H9 (cell line): ENCODE measurements at regions not wholly inside any gene's neighbourhood (a gene's known extent, or its start where the extent isn't known, plus 50 kb on each side); places are given as distances from the start of the nearest gene placed in this dataset.

Source experiments
- DNase-seq: peaks from one replicate; pipeline ENCODE4 v3.0.0-alpha.2; 2017
- H2AFZ ChIP-seq: one replicate; pipeline ENCODE4 v1.6.1; 2013; ENCODE audit warnings: mild to moderate bottlenecking, low read length, control low read depth, moderate library complexity
- H2AK5ac ChIP-seq: 2 replicates; pipeline ENCODE4 v1.6.1; 2013; ENCODE audit warnings: low read length, control low read depth, mixed read lengths; ENCODE audit not compliant: insufficient read length
- H2BK120ac ChIP-seq: one replicate; pipeline ENCODE4 v1.6.1; 2013; ENCODE audit warnings: low read depth, mild to moderate bottlenecking, low read length, control low read depth, inconsistent platforms; ENCODE audit not compliant: poor library complexity, severe bottlenecking
- H2BK12ac ChIP-seq: 2 replicates; pipeline ENCODE4 v1.6.1; 2013; ENCODE audit warnings: low read length, control low read depth, mixed read lengths, low read depth; ENCODE audit not compliant: insufficient read length
- H2BK15ac ChIP-seq: 2 replicates; pipeline ENCODE4 v1.6.1; 2013; ENCODE audit warnings: low read depth, low read length, control low read depth
- H2BK20ac ChIP-seq: one replicate; pipeline ENCODE4 v1.6.1; 2013; ENCODE audit warnings: low read depth, mild to moderate bottlenecking, low read length, control low read depth, inconsistent platforms; ENCODE audit not compliant: poor library complexity, severe bottlenecking
- H2BK5ac ChIP-seq: 2 replicates; pipeline ENCODE4 v1.6.1; 2013; ENCODE audit warnings: low read length, control low read depth, mixed read lengths; ENCODE audit not compliant: insufficient read length
- H3K14ac ChIP-seq: 2 replicates; pipeline ENCODE4 v1.6.1; 2013; ENCODE audit warnings: low read length, control low read depth; ENCODE audit not compliant: insufficient read depth
- H3K18ac ChIP-seq: 2 replicates; pipeline ENCODE4 v1.6.1; 2013; ENCODE audit warnings: low read depth, mild to moderate bottlenecking, mixed read lengths, low read length, control low read depth; ENCODE audit not compliant: insufficient read length
- H3K23ac ChIP-seq: 2 replicates; pipeline ENCODE4 v1.6.1; 2013; ENCODE audit warnings: low read length, control low read depth, mixed read lengths, low read depth; ENCODE audit not compliant: insufficient read length
- H3K23me2 ChIP-seq: 2 replicates; pipeline ENCODE4 v1.6.1; 2013; ENCODE audit warnings: low read depth, mild to moderate bottlenecking, mixed read lengths, low read length, control low read depth; ENCODE audit not compliant: insufficient read length, poor library complexity, severe bottlenecking
- H3K27ac ChIP-seq: 2 replicates; pipeline ENCODE4 v1.5.1; 2013; ENCODE audit warnings: low read length, control low read depth, mixed read lengths, low read depth; ENCODE audit not compliant: insufficient read length
- H3K27me3 ChIP-seq: 2 replicates; pipeline ENCODE4 v1.6.1; 2013; ENCODE audit warnings: low read length, control low read depth, inconsistent platforms; ENCODE audit not compliant: insufficient read depth
- H3K4ac ChIP-seq: 2 replicates; pipeline ENCODE4 v1.6.1; 2013; ENCODE audit warnings: low read depth, mild to moderate bottlenecking, control low read depth, inconsistent platforms, low read length, moderate library complexity
- H3K4me1 ChIP-seq: 2 replicates; pipeline ENCODE4 v1.6.1; 2013; ENCODE audit warnings: low read length, control low read depth, inconsistent platforms; ENCODE audit not compliant: insufficient read depth
- H3K4me2 ChIP-seq: 2 replicates; pipeline ENCODE4 v1.6.1; 2013; ENCODE audit warnings: low read length, control low read depth, mixed read lengths; ENCODE audit not compliant: insufficient read length, insufficient read depth
- H3K56ac ChIP-seq: 2 replicates; pipeline ENCODE4 v1.6.1; 2013; ENCODE audit warnings: low read depth, mild to moderate bottlenecking, mixed read lengths, low read length, control low read depth; ENCODE audit not compliant: insufficient read length
- H3K79me1 ChIP-seq: 2 replicates; pipeline ENCODE4 v1.6.1; 2013; ENCODE audit warnings: low read depth, mild to moderate bottlenecking, moderate library complexity, low read length, control low read depth, inconsistent platforms; ENCODE audit not compliant: insufficient read depth, poor library complexity, severe bottlenecking
- H3K79me2 ChIP-seq: 2 replicates; pipeline ENCODE4 v1.6.1; 2013; ENCODE audit warnings: low read length, control low read depth, inconsistent platforms; ENCODE audit not compliant: insufficient read depth
- H3K9ac ChIP-seq: 2 replicates; pipeline ENCODE4 v1.6.1; 2013; ENCODE audit warnings: low read length, control low read depth, mixed read lengths; ENCODE audit not compliant: insufficient read length; ENCODE audit errors: extremely low read depth
- H3K9me3 ChIP-seq: one replicate; pipeline ENCODE4 v1.6.1; 2013; ENCODE audit warnings: low read depth, low read length, inconsistent platforms; ENCODE audit not compliant: control insufficient read depth
- H3T11ph ChIP-seq: one replicate; pipeline ENCODE4 v1.6.1; 2013; ENCODE audit warnings: mild to moderate bottlenecking, low read length, control low read depth, inconsistent platforms
- H4K20me1 ChIP-seq: one replicate; pipeline ENCODE4 v1.6.1; 2013; ENCODE audit not compliant: control insufficient read depth, insufficient read length, insufficient read depth
- H4K5ac ChIP-seq: 2 replicates; pipeline ENCODE4 v1.6.1; 2013; ENCODE audit warnings: low read depth, mild to moderate bottlenecking, mixed read lengths, low read length, control low read depth; ENCODE audit not compliant: insufficient read length
- H4K8ac ChIP-seq: replicated peaks from 2 replicates; pipeline ENCODE4 v1.6.1; 2013; ENCODE audit warnings: low read length, control low read depth, mixed read lengths, low read depth; ENCODE audit not compliant: insufficient read length
- H4K91ac ChIP-seq: 2 replicates; pipeline ENCODE4 v1.6.1; 2013; ENCODE audit warnings: low read depth, mild to moderate bottlenecking, moderate library complexity, mixed read lengths, low read length, control low read depth; ENCODE audit not compliant: insufficient read length
- H3K27ac Mint-ChIP-seq, 3 experiments: 2 replicates in 2 of 3; 3 replicates in 1 of 3; pipeline ENCODE4 v1.8.0; 2020 to 2021; ENCODE audit warnings: mixed read lengths in 3 of 3, mild to moderate bottlenecking in 1 of 3, moderate library complexity in 1 of 3
- H3K27me3 Mint-ChIP-seq: 2 replicates; pipeline ENCODE4 v1.8.0; 2021; ENCODE audit warnings: low read depth, mild to moderate bottlenecking, moderate library complexity, mixed read lengths
- H3K36me3 Mint-ChIP-seq, 3 experiments: 2 replicates in 2 of 3; 3 replicates in 1 of 3; pipeline ENCODE4 v1.8.0; 2020 to 2021; ENCODE audit warnings: low read depth in 3 of 3, mixed read lengths in 3 of 3; ENCODE audit not compliant: insufficient read depth in 1 of 3
- H3K4me1 Mint-ChIP-seq, 2 experiments: 2 replicates each; pipeline ENCODE4 v1.8.0; 2020; ENCODE audit warnings: mixed read lengths in 2 of 2
- H3K4me3 Mint-ChIP-seq, 2 experiments: 2 replicates in 1 of 2; 3 replicates in 1 of 2; pipeline ENCODE4 v1.8.0; 2020 to 2021; ENCODE audit warnings: mild to moderate bottlenecking in 2 of 2, mixed read lengths in 2 of 2, moderate library complexity in 1 of 2
- H3K9me3 Mint-ChIP-seq, 2 experiments: 2 replicates in 1 of 2; 3 replicates in 1 of 2; pipeline ENCODE4 v1.8.0; 2020; ENCODE audit warnings: mild to moderate bottlenecking in 2 of 2, mixed read lengths in 2 of 2, moderate library complexity in 1 of 2
- CTCF ChIP-seq: fragments of 200-600 bp; sonication (generic); conservative IDR thresholded peaks from 3 replicates; pipeline ENCODE4 v1.8.0; 2021; ENCODE audit warnings: antibody characterized with exemption, mild to moderate bottlenecking
- WGBS: extraction: QIAGEN DNeasy Blood & Tissue Kit; methylation state at CpG from one replicate; pipeline ENCODE4 v1.1.7; 2013; ENCODE audit warnings: missing lambda C conversion rate, low lambda C conversion rate, mixed read lengths; ENCODE audit not compliant: insufficient read length; ENCODE audit errors: extremely low coverage; 5-methylcytosine and 5-hydroxymethylcytosine counted together

GRCh38 chr11:90414221-90414620, 191.4 kb upstream of the CHORDC1 start:
- Histone ChIP-seq H4K8ac (no peak overlapping the region), H3K9me3 (no peaks in the 10 kb centered on the region), H3K4me2 (no peak overlapping the region), H3K23me2 (no peaks in the 10 kb centered on the region), H3K27me3 (no peaks in the 10 kb centered on the region), H2BK12ac (no peak overlapping the region), H3K9ac (no peak overlapping the region), H3K23ac (no peak overlapping the region), H3T11ph (no peak overlapping the region), H2BK15ac (no peak overlapping the region), H2BK120ac (no peak overlapping the region), H4K5ac (no peak overlapping the region), H2AFZ (no peak overlapping the region), H3K18ac (no peak overlapping the region), H3K4ac (no peak overlapping the region), H3K79me2 (no peaks in the 10 kb centered on the region), H2BK5ac (no peak overlapping the region), H4K20me1 (no peaks in the 10 kb centered on the region), H2BK20ac (no peak overlapping the region), H3K27ac (no peak overlapping the region), H3K79me1 (no peaks in the 10 kb centered on the region), H4K91ac (no peak overlapping the region), H3K56ac (no peak overlapping the region), H2AK5ac (no peak overlapping the region), H3K14ac (no peak overlapping the region), H3K4me1 (no peaks in the 10 kb centered on the region)
- Mint-ChIP-seq H3K9me3 (no peaks in the 10 kb centered on the region), H3K4me3 (no peak overlapping the region), H3K4me1 (no peaks in the 10 kb centered on the region), H3K27me3 (no peaks in the 10 kb centered on the region), H3K36me3 (no peaks in the 10 kb centered on the region), H3K27ac (no peak overlapping the region)
- DNase-seq = no peak
- TF ChIP-seq CTCF = no peak
- WGBS = no CpG with 5 or more reads among the region's 2 CpGs
